K562 (cell line): ENCODE measurements at regions not wholly inside any gene's neighbourhood (a gene's known extent, or its start where the extent isn't known, plus 50 kb on each side); places are given as distances from the start of the nearest gene placed in this dataset.

ENCODE experiments used
- ATAC-seq: fragments of 200-7000 bp; cut with Tn5 transposase; 3 replicates; pipeline ENCODE4 v1.9.1; 2020; ENCODE audit warnings: moderate library complexity
- BruUV-seq: library from RNA; stranded (reverse); fragments of 400-500 nt; replicated peaks from 2 replicates; lab custom pipeline; 2021; lab: Mats Ljungman, UMichigan
- CTCF ChIA-PET: fragments of 300-600 bp; formaldehyde crosslinking; extraction: SDS; loops from one replicate; lab custom pipeline; 2021; ENCODE audit warnings: low intra/inter-chr PET ratio; lab: Yijun Ruan, JAX
- POLR2A ChIA-PET: fragments of 300-600, 350-650 bp; sonication (Branson Sonifier 250); formaldehyde crosslinking; extraction: SDS; loops from one replicate; lab custom pipeline; 2021; ENCODE audit warnings: antibody characterized with exemption, inconsistent platforms; lab: Yijun Ruan, JAX
- DNase-seq, 4 experiments: peaks; one replicate each; pipeline versions ENCODE4 v3.0.0 to v3.0.0-alpha.2; 2011 to 2018; ENCODE audit warnings: low spot score in 3 of 4, mixed read lengths in 3 of 4; ENCODE audit errors: extremely low read depth in 1 of 4
- FAIRE-seq: peaks from 2 replicates; lab custom pipeline; 2011; peaks lifted over from hg19 to GRCh38; lab: Jason Lieb, UNC
- H2AFZ ChIP-seq: 2 replicates; pipeline ENCODE4 v1.6.0; 2011; ENCODE audit warnings: low read depth, low read length, control low read depth, inconsistent platforms
- H3K27ac ChIP-seq: fragments of 200-600 bp; 3 replicates; pipeline ENCODE4 v1.8.0; 2011; ENCODE audit warnings: low read depth, mild to moderate bottlenecking, control low read depth, inconsistent platforms, low read length, moderate library complexity, mixed read lengths; ENCODE audit errors: extremely low read depth
- H3K27me3 ChIP-seq, 2 experiments: fragments of 300-600 bp in 1 of 2; 2 replicates in 1 of 2; 3 replicates in 1 of 2; pipeline versions ENCODE4 v1.6.0 to v1.8.0; 2011; ENCODE audit warnings: inconsistent platforms in 2 of 2, low read length in 2 of 2, mild to moderate bottlenecking in 1 of 2, mixed read lengths in 1 of 2, moderate library complexity in 1 of 2; ENCODE audit not compliant: control insufficient read depth in 2 of 2, insufficient read depth in 2 of 2
- H3K36me3 ChIP-seq: fragments of 300-600 bp; 3 replicates; pipeline ENCODE4 v1.8.0; 2011; ENCODE audit warnings: mild to moderate bottlenecking, low read length, inconsistent platforms; ENCODE audit not compliant: control insufficient read depth, insufficient read depth
- H3K4me1 ChIP-seq, 2 experiments: fragments of 200-600 bp in 1 of 2; replicated peaks in 1 of 2; 2 replicates in 1 of 2; 3 replicates in 1 of 2; pipeline versions ENCODE4 v1.5.1 to v1.8.0; 2011; ENCODE audit warnings: inconsistent platforms in 2 of 2, low read length in 2 of 2, mild to moderate bottlenecking in 1 of 2, mixed read lengths in 1 of 2, moderate library complexity in 1 of 2; ENCODE audit not compliant: control insufficient read depth in 2 of 2, insufficient read depth in 2 of 2
- H3K4me2 ChIP-seq: 2 replicates; pipeline ENCODE4 v1.6.1; 2011; ENCODE audit warnings: low read length, control low read depth, inconsistent platforms, mixed read lengths; ENCODE audit not compliant: insufficient read depth
- H3K4me3 ChIP-seq: fragments of 200-600 bp; sonication (generic), shearing (Covaris generic); 2 replicates; pipeline ENCODE4 v1.5.1; 2016; ENCODE audit warnings: control low read depth, inconsistent platforms
- H3K79me2 ChIP-seq: fragments of 200-600 bp; 3 replicates; pipeline ENCODE4 v1.8.0; 2011; ENCODE audit warnings: low read length, inconsistent platforms; ENCODE audit not compliant: control insufficient read depth, insufficient read depth
- H3K9ac ChIP-seq, 2 experiments: 2 replicates each; pipeline versions ENCODE4 v1.6.0 to v1.6.1; 2011; ENCODE audit warnings: low read depth in 2 of 2, low read length in 2 of 2, control low read depth in 1 of 2, inconsistent platforms in 1 of 2, mild to moderate bottlenecking in 1 of 2, mixed read lengths in 1 of 2; ENCODE audit not compliant: insufficient read depth in 1 of 2
- H3K9me1 ChIP-seq: one replicate; pipeline ENCODE4 v1.6.0; 2011; ENCODE audit warnings: inconsistent platforms, mild to moderate bottlenecking, low read length, moderate library complexity; ENCODE audit not compliant: control insufficient read depth, insufficient read depth
- H3K9me3 ChIP-seq: replicated peaks from 2 replicates; pipeline ENCODE4 v1.5.1; 2011; ENCODE audit warnings: low read depth, low read length, inconsistent platforms; ENCODE audit not compliant: control insufficient read depth, insufficient read depth
- H4K20me1 ChIP-seq: replicated peaks from 2 replicates; pipeline ENCODE4 v1.6.1; 2011; ENCODE audit warnings: low read length, inconsistent platforms, mixed read lengths; ENCODE audit not compliant: control insufficient read depth, insufficient read depth
- CBX8 ChIP-seq: fragments of 200-600 bp; sonication (generic); IDR thresholded peaks from 2 replicates; pipeline ENCODE4 v1.6.1; 2012; ENCODE audit warnings: borderline replicate concordance, mixed run types, low read depth, mild to moderate bottlenecking, moderate library complexity, mixed read lengths, low read length, control low read depth, inconsistent platforms; ENCODE audit not compliant: poor library complexity, severe bottlenecking; ENCODE audit errors: extremely low read depth
- COPS2 ChIP-seq: fragments of 450-650 bp; conservative IDR thresholded peaks from 2 replicates; pipeline ENCODE4 v1.6.1; 2016; ENCODE audit warnings: mild to moderate bottlenecking, moderate library complexity
- GABPA ChIP-seq: fragments of 200-800 bp; sonication (Bioruptor generic); conservative IDR thresholded peaks from 2 replicates; pipeline ENCODE4 v1.6.1; 2016; ENCODE audit warnings: low read depth, missing genetic modification characterization, missing compliant biosample characterization
- GTF2F1 ChIP-seq: IDR thresholded peaks from 2 replicates; pipeline ENCODE4 v1.6.1; 2011; ENCODE audit warnings: low read depth, low read length, improper control_type of control experiment
- JUN ChIP-seq, 2 experiments: sonication (generic) in 1 of 2; formaldehyde crosslinking in 1 of 2; IDR thresholded peaks; 2 replicates each; pipeline versions ENCODE4 v1.6.1 to v1.8.0; 2012 to 2022; ENCODE audit warnings: borderline replicate concordance in 2 of 2, mild to moderate bottlenecking in 2 of 2, improper control_type of control experiment in 1 of 2, low read depth in 1 of 2, low read length in 1 of 2, missing genetic modification reagents in 1 of 2
- MED1 ChIP-seq: sonication (generic); formaldehyde crosslinking; IDR thresholded peaks from 2 replicates; pipeline ENCODE4 v1.8.1; 2023; ENCODE audit warnings: missing genetic modification reagents, borderline replicate concordance
- PTBP1 ChIP-seq: fragments of 200-400 bp; formaldehyde crosslinking; IDR thresholded peaks from 2 replicates; pipeline ENCODE4 v1.6.1; 2017; ENCODE audit warnings: low read depth, low read length
- SOX6 ChIP-seq: fragments of 450-650 bp; IDR thresholded peaks from 2 replicates; pipeline ENCODE4 v1.6.1; 2014; ENCODE audit warnings: mild to moderate bottlenecking
- ZNF253 ChIP-seq: fragments of 250-450 bp; sonication (Bioruptor Pico); conservative IDR thresholded peaks from 2 replicates; pipeline ENCODE4 v1.6.1; 2021; ENCODE audit warnings: mild to moderate bottlenecking
- ZNF644 ChIP-seq: fragments of 200-800 bp; sonication (Bioruptor generic); IDR thresholded peaks from 2 replicates; pipeline ENCODE4 v1.6.1; 2016; ENCODE audit warnings: low read depth, missing genetic modification characterization, missing compliant biosample characterization
- ZNF668 ChIP-seq: fragments of 250-450 bp; sonication (Bioruptor Pico); IDR thresholded peaks from 2 replicates; pipeline ENCODE4 v1.8.0; 2022; ENCODE audit warnings: mild to moderate bottlenecking, inconsistent platforms
- WGBS: fragments of 100-300 bp; shearing (Covaris generic); methylation state at CpG from one replicate; pipeline ENCODE4 v1.1.6; 2016; ENCODE audit warnings: low coverage, mixed read lengths; ENCODE audit not compliant: insufficient coverage; ENCODE audit errors: missing lambda C conversion rate; 5-methylcytosine and 5-hydroxymethylcytosine counted together
- in situ Hi-C: fragments of 300-500 bp; cut with MboI; formaldehyde crosslinking; loops from 4 replicates; pipeline ENCODE4 v1.15.0; 2018; ENCODE audit warnings: inconsistent platforms, mixed read lengths
- intact Hi-C: fragments of 100-400 bp; cut with micrococcal nuclease; formaldehyde crosslinking; loops from 2 replicates; pipeline ENCODE4 v1.14.2; 2022
- TF ChIP-seq, protein P1 (sequence below): fragments of 250-450 bp; sonication (Bioruptor Pico); IDR thresholded peaks from 2 replicates; pipeline ENCODE4 v1.8.0; 2022; ENCODE audit warnings: inconsistent platforms, mild to moderate bottlenecking, moderate library complexity, borderline replicate concordance
- TF ChIP-seq, protein P2 (sequence below), 2 experiments: fragments of 450-650 bp; IDR thresholded peaks; 2 replicates each; pipeline ENCODE4 v1.6.1; 2016
- TF ChIP-seq, protein P3 (sequence below): fragments of 450-650 bp; IDR thresholded peaks from 2 replicates; pipeline ENCODE4 v1.6.1; 2018; ENCODE audit not compliant: partially characterized antibody

DNA sequence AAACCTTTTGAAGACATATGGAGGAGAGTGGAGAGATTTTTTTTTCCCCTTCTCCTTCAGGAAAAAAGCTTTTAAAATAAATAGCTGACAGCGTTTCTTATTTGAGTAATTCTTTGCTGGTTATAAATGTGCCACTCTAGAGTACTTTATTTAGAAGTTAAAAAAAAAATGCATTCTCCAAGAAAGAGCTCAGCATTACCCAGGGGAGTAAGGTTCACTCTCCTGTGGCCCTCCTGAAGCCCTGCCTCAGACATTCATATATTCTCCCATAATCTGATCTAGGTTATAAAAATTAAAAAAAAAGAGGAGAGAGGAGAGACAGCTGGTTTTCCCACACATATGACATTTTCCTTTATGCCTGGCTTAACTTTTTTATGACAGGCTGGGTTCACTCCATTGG, 545.2 kb upstream of the CADM1 start:
- H3K79me2 ChIP-seq, result no peaks in the 10 kb centered on the region
- ATAC-seq (no peak), FAIRE-seq (no peak), DNase-seq (no peak)
- ChIA-PET POLR2A (no interaction called here), CTCF (no interaction called here)
- H3K4me1 ChIP-seq, result no peaks in the 10 kb centered on the region
- intact Hi-C loops, result no loop called here
- H3K27me3 ChIP-seq, result no peaks in the 10 kb centered on the region; a peak in 2 of 5 replicates
- H3K36me3 ChIP-seq, result no peaks in the 10 kb centered on the region
- no peak overlapping the region for H2AFZ ChIP-seq
- no peak overlapping the region for H3K27ac ChIP-seq
- no peak overlapping the region for H3K4me3 ChIP-seq
- no peaks in the 10 kb centered on the region for H4K20me1 ChIP-seq
- H3K9me3 ChIP-seq, result no peaks in the 10 kb centered on the region
- in situ Hi-C loops, result no loop called here
- TF ChIP-seq CBX8 (no peak), PTBP1 (no peak), JUN (IDR thresholded peaks at IDR 0.05; ENCODE audit: borderline replicate concordance, low read depth, low read length) (no peak), JUN (CRISPR knock-in tag; IDR thresholded peaks at IDR 0.05; ENCODE audit: borderline replicate concordance) (no peak), COPS2 (no peak), GABPA (tag) (no peak), ZNF644 (tag) (no peak), ZNF253 (CRISPR knock-in tag) (no peak), ZNF668 (CRISPR knock-in tag) (no peak), MED1 (CRISPR knock-in tag) (no peak), GTF2F1 (no peak), SOX6 (no peak)
- TF ChIP-seq, protein P1, sequence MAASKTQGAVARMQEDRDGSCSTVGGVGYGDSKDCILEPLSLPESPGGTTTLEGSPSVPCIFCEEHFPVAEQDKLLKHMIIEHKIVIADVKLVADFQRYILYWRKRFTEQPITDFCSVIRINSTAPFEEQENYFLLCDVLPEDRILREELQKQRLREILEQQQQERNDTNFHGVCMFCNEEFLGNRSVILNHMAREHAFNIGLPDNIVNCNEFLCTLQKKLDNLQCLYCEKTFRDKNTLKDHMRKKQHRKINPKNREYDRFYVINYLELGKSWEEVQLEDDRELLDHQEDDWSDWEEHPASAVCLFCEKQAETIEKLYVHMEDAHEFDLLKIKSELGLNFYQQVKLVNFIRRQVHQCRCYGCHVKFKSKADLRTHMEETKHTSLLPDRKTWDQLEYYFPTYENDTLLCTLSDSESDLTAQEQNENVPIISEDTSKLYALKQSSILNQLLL, result no peak
- TF ChIP-seq, protein P2, sequence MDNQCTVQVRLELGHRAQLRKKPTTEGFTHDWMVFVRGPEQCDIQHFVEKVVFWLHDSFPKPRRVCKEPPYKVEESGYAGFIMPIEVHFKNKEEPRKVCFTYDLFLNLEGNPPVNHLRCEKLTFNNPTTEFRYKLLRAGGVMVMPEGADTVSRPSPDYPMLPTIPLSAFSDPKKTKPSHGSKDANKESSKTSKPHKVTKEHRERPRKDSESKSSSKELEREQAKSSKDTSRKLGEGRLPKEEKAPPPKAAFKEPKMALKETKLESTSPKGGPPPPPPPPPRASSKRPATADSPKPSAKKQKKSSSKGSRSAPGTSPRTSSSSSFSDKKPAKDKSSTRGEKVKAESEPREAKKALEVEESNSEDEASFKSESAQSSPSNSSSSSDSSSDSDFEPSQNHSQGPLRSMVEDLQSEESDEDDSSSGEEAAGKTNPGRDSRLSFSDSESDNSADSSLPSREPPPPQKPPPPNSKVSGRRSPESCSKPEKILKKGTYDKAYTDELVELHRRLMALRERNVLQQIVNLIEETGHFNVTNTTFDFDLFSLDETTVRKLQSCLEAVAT (IDR thresholded peaks at IDR 0.05), result no peak
- TF ChIP-seq, protein P3, sequence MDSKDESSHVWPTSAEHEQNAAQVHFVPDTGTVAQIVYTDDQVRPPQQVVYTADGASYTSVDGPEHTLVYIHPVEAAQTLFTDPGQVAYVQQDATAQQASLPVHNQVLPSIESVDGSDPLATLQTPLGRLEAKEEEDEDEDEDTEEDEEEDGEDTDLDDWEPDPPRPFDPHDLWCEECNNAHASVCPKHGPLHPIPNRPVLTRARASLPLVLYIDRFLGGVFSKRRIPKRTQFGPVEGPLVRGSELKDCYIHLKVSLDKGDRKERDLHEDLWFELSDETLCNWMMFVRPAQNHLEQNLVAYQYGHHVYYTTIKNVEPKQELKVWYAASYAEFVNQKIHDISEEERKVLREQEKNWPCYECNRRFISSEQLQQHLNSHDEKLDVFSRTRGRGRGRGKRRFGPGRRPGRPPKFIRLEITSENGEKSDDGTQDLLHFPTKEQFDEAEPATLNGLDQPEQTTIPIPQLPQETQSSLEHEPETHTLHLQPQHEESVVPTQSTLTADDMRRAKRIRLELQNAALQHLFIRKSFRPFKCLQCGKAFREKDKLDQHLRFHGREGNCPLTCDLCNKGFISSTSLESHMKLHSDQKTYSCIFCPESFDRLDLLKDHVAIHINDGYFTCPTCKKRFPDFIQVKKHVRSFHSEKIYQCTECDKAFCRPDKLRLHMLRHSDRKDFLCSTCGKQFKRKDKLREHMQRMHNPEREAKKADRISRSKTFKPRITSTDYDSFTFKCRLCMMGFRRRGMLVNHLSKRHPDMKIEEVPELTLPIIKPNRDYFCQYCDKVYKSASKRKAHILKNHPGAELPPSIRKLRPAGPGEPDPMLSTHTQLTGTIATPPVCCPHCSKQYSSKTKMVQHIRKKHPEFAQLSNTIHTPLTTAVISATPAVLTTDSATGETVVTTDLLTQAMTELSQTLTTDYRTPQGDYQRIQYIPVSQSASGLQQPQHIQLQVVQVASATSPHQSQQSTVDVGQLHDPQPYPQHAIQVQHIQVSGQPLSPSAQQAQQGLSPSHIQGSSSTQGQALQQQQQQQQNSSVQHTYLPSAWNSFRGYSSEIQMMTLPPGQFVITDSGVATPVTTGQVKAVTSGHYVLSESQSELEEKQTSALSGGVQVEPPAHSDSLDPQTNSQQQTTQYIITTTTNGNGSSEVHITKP, result no peak
- no peak overlapping the region for H3K4me2 ChIP-seq
- WGBS, result 0% methylated on average over 1 of the region's 1 CpG
- no TSS peak for BruUV-seq
- no peaks in the 10 kb centered on the region for H3K9me1 ChIP-seq
- H3K9ac ChIP-seq, result no peak overlapping the region
